ENCODE measurements at regions not wholly inside any gene's neighbourhood (a gene's known extent, or its start where the extent isn't known, plus 50 kb on each side); places are given as distances from the start of the nearest gene placed in this dataset.

DNA sequence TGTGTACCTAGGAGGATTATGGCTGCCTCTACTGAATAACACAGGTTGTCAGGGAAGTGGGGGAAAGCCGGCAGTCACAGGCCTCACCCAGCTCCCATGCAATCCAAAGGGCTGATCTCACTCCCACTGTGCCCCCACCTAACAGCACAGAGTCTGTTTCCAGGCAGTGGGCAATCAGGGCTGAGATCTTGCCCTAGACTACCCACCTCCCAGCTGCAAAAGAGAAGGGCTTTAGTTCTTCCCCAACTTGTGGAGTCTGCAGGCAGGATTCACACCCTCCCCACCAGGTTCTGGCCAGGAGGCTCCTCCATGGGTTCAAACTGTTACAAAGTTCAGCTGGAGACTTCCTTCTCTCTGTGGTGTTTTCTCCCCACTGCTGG, 66.0 kb upstream of the OLIG3 start:
- TF ChIP-seq, protein P1, sequence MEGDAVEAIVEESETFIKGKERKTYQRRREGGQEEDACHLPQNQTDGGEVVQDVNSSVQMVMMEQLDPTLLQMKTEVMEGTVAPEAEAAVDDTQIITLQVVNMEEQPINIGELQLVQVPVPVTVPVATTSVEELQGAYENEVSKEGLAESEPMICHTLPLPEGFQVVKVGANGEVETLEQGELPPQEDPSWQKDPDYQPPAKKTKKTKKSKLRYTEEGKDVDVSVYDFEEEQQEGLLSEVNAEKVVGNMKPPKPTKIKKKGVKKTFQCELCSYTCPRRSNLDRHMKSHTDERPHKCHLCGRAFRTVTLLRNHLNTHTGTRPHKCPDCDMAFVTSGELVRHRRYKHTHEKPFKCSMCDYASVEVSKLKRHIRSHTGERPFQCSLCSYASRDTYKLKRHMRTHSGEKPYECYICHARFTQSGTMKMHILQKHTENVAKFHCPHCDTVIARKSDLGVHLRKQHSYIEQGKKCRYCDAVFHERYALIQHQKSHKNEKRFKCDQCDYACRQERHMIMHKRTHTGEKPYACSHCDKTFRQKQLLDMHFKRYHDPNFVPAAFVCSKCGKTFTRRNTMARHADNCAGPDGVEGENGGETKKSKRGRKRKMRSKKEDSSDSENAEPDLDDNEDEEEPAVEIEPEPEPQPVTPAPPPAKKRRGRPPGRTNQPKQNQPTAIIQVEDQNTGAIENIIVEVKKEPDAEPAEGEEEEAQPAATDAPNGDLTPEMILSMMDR (IDR thresholded peaks at IDR 0.05 in 4 of 5, conservative IDR thresholded peaks at IDR 0.05 in 1 of 5): no peak
- TF ChIP-seq POLR2A (IDR thresholded peaks at IDR 0.05): no peak
